HCT116 (cell line): ENCODE measurements at regions not wholly inside any gene's neighbourhood (a gene's known extent, or its start where the extent isn't known, plus 50 kb on each side); places are given as distances from the start of the nearest gene placed in this dataset.

Experiments
- ATAC-seq: fragments of 200-7000 bp; cut with Tn5 transposase; 2 replicates; pipeline ENCODE4 v1.9.1; 2020; ENCODE audit warnings: mild to moderate bottlenecking, moderate library complexity
- BruUV-seq: library from RNA; stranded (reverse); fragments of 400-500 nt; replicated peaks from 2 replicates; lab custom pipeline; 2021; lab: Mats Ljungman, UMichigan
- CTCF ChIA-PET: fragments of 300-600 bp; sonication (Branson Sonifier 250); formaldehyde crosslinking; loops from one replicate; lab custom pipeline; 2021; ENCODE audit warnings: antibody characterized with exemption; lab: Charles Lee
- POLR2A ChIA-PET: fragments of 300-600, 350-600 bp; sonication (Branson Sonifier 250); formaldehyde crosslinking; loops from one replicate; lab custom pipeline; 2021; ENCODE audit warnings: antibody characterized with exemption; lab: Charles Lee
- RAD21 ChIA-PET, 2 experiments: fragments of 300-600 bp; sonication (Branson Sonifier 250); formaldehyde crosslinking; loops; one replicate each; lab custom pipeline; 2023; ENCODE audit warnings: low total read pairs in 2 of 2; ENCODE audit not compliant: uncharacterized antibody in 2 of 2, unreplicated experiment in 2 of 2, low non-redundant PET in 1 of 2; lab: Charles Lee
- DNase-seq: peaks from one replicate; pipeline ENCODE4 v3.0.0-alpha.2; 2010; ENCODE audit warnings: low read depth, low spot score
- H2AFZ ChIP-seq: fragments of 200-600 bp; shearing (Covaris generic), sonication (generic); 2 replicates; pipeline ENCODE4 v1.6.1; 2017; ENCODE audit warnings: low read depth, mixed run types, mixed read lengths, antibody characterized with exemption, low read length; ENCODE audit not compliant: poor library complexity, severe bottlenecking
- H3K27ac ChIP-seq: 2 replicates; pipeline ENCODE4 v1.5.1; 2012; ENCODE audit warnings: low read depth, low read length
- H3K27me3 ChIP-seq: fragments of 200-600 bp; sonication (generic); 2 replicates; pipeline ENCODE4 v1.6.1; 2016; ENCODE audit warnings: mixed run types, low read length, mixed read lengths; ENCODE audit not compliant: insufficient read depth
- H3K36me3 ChIP-seq, 2 experiments: fragments of 200-500 bp in 1 of 2; fragments of 200-600 bp in 1 of 2; sonication (Bioruptor generic) in 1 of 2; sonication (generic) in 1 of 2; 2 replicates each; pipeline versions ENCODE4 v1.5.1 to v1.6.1; 2014 to 2016; ENCODE audit warnings: low read length in 2 of 2, inconsistent platforms in 1 of 2, mixed read lengths in 1 of 2, mixed run types in 1 of 2; ENCODE audit not compliant: insufficient read depth in 2 of 2, control insufficient read depth in 1 of 2
- H3K4me1 ChIP-seq, 2 experiments: fragments of 200-600 bp in 1 of 2; sonication (generic) in 1 of 2; 2 replicates each; pipeline versions ENCODE4 v1.5.1 to v1.6.1; 2012 to 2017; ENCODE audit warnings: low read length in 2 of 2, inconsistent platforms in 1 of 2, mild to moderate bottlenecking in 1 of 2, mixed read lengths in 1 of 2, mixed run types in 1 of 2, moderate library complexity in 1 of 2; ENCODE audit not compliant: insufficient read depth in 2 of 2, control insufficient read depth in 1 of 2
- H3K4me2 ChIP-seq: fragments of 200-600 bp; sonication (generic); 2 replicates; pipeline ENCODE4 v1.6.1; 2017; ENCODE audit warnings: mixed run types, low read length, mixed read lengths
- H3K4me3 ChIP-seq, 2 experiments: fragments of 200-600 bp in 1 of 2; sonication (generic) in 1 of 2; replicated peaks in 1 of 2; 2 replicates each; pipeline ENCODE4 v1.5.1; 2011 to 2016; ENCODE audit warnings: low read length in 2 of 2, control low read depth in 1 of 2, low read depth in 1 of 2, mild to moderate bottlenecking in 1 of 2, mixed read lengths in 1 of 2, mixed run types in 1 of 2
- H3K79me2 ChIP-seq: fragments of 200-600 bp; sonication (generic); 2 replicates; pipeline ENCODE4 v1.6.1; 2017; ENCODE audit warnings: mild to moderate bottlenecking, mixed run types, low read length, moderate library complexity, mixed read lengths; ENCODE audit not compliant: insufficient read depth
- H3K9ac ChIP-seq: fragments of 200-600 bp; sonication (generic); 2 replicates; pipeline ENCODE4 v1.6.1; 2016; ENCODE audit warnings: low read length, mixed read lengths
- H3K9me2 ChIP-seq: fragments of 200-600 bp; sonication (generic), shearing (Covaris generic); 2 replicates; pipeline ENCODE4 v1.6.1; 2017; ENCODE audit warnings: mixed run types, mild to moderate bottlenecking, moderate library complexity; ENCODE audit not compliant: insufficient read depth
- H3K9me3 ChIP-seq, 2 experiments: fragments of 200-500 bp in 1 of 2; fragments of 200-600 bp in 1 of 2; sonication (Bioruptor generic) in 1 of 2; sonication (generic) in 1 of 2; 2 replicates each; pipeline ENCODE4 v1.6.1; 2014 to 2017; ENCODE audit warnings: low read length in 2 of 2, mixed read lengths in 2 of 2, inconsistent platforms in 1 of 2, low read depth in 1 of 2, mild to moderate bottlenecking in 1 of 2, mixed run types in 1 of 2, moderate library complexity in 1 of 2; ENCODE audit not compliant: control insufficient read depth in 1 of 2, insufficient read depth in 1 of 2
- H4K20me1 ChIP-seq: fragments of 200-600 bp; sonication (generic), shearing (Covaris generic); 2 replicates; pipeline ENCODE4 v1.6.1; 2017; ENCODE audit warnings: mixed run types, mild to moderate bottlenecking, moderate library complexity; ENCODE audit not compliant: insufficient read depth
- CEBPB ChIP-seq: IDR thresholded peaks from 2 replicates; pipeline ENCODE4 v1.6.1; 2012; ENCODE audit warnings: low read depth
- CTCF ChIP-seq, 3 experiments: fragments of 200-600 bp in 1 of 3; sonication (generic) in 1 of 3; IDR thresholded peaks in 2 of 3; conservative IDR thresholded peaks in 1 of 3; 2 replicates each; pipeline ENCODE4 v1.5.1; 2012 to 2017; ENCODE audit warnings: low read depth in 2 of 3, low read length in 2 of 3, antibody characterized with exemption in 1 of 3, borderline replicate concordance in 1 of 3, control low read depth in 1 of 3, mild to moderate bottlenecking in 1 of 3, mixed read lengths in 1 of 3, mixed run types in 1 of 3, moderate library complexity in 1 of 3; ENCODE audit not compliant: insufficient read depth in 1 of 3
- EGR1 ChIP-seq: IDR thresholded peaks from 2 replicates; pipeline ENCODE4 v1.6.1; 2012; ENCODE audit warnings: low read depth
- ELF1 ChIP-seq: IDR thresholded peaks from 2 replicates; pipeline ENCODE4 v1.6.1; 2012; ENCODE audit warnings: low read depth, borderline replicate concordance
- EZH2 ChIP-seq: fragments of 200-600 bp; sonication (generic); IDR thresholded peaks from 2 replicates; pipeline ENCODE4 v1.6.1; 2017; ENCODE audit warnings: antibody characterized with exemption, mixed run types
- EZH2phosphoT487 ChIP-seq: fragments of 200-600 bp; IDR thresholded peaks from 2 replicates; pipeline ENCODE4 v1.6.1; 2018; ENCODE audit warnings: antibody characterized with exemption, borderline replicate concordance
- FOSL1 ChIP-seq: IDR thresholded peaks from 2 replicates; pipeline ENCODE4 v1.6.1; 2012; ENCODE audit warnings: low read depth
- JUND ChIP-seq: IDR thresholded peaks from 2 replicates; pipeline ENCODE4 v1.6.1; 2012
- POLR2A ChIP-seq: IDR thresholded peaks from 2 replicates; pipeline ENCODE4 v1.7.0; 2011; ENCODE audit warnings: borderline replicate concordance; ENCODE audit not compliant: insufficient read depth, insufficient read length; ENCODE audit errors: extremely low read depth
- RAD21 ChIP-seq: IDR thresholded peaks from 2 replicates; pipeline ENCODE4 v1.6.1; 2012; ENCODE audit warnings: low read depth, mild to moderate bottlenecking
- SIN3A ChIP-seq: IDR thresholded peaks from 2 replicates; pipeline ENCODE4 v1.6.1; 2012; ENCODE audit warnings: low read depth
- SRF ChIP-seq: IDR thresholded peaks from 2 replicates; pipeline ENCODE4 v1.6.1; 2012; ENCODE audit warnings: low read depth
- ZNF274 ChIP-seq: fragments of 200-500 bp; sonication (Bioruptor generic); IDR thresholded peaks from 2 replicates; pipeline ENCODE4 v1.6.1; 2014; ENCODE audit warnings: mild to moderate bottlenecking, low read depth, low read length, inconsistent platforms
- intact Hi-C: fragments of 100-400 bp; cut with micrococcal nuclease; formaldehyde crosslinking; loops from 2 replicates; pipeline ENCODE4 v1.10.0; 2022
- TF ChIP-seq, protein P1 (sequence below): IDR thresholded peaks from 2 replicates; pipeline ENCODE4 v1.6.1; 2012
- TF ChIP-seq, protein P2 (sequence below): IDR thresholded peaks from 2 replicates; pipeline ENCODE4 v1.6.1; 2011; ENCODE audit warnings: mild to moderate bottlenecking, low read length, moderate library complexity; ENCODE audit not compliant: insufficient replicate concordance; ENCODE audit errors: extremely low read depth

- TF ChIP-seq SRF, result no peak
- TF ChIP-seq CTCF (IDR thresholded peaks at IDR 0.05 in 2 of 3, conservative IDR thresholded peaks at IDR 0.05 in 1 of 3; ENCODE audit: borderline replicate concordance in 1 of 3, insufficient read depth in 1 of 3, low read depth in 2 of 3, low read length in 2 of 3), result no peak
- no peak for TF ChIP-seq POLR2A
- TF ChIP-seq ELF1, result no peak
- TF ChIP-seq EZH2, result no peak
- no peak for TF ChIP-seq SIN3A
- no peak for TF ChIP-seq ZNF274
- TF ChIP-seq, protein P1, sequence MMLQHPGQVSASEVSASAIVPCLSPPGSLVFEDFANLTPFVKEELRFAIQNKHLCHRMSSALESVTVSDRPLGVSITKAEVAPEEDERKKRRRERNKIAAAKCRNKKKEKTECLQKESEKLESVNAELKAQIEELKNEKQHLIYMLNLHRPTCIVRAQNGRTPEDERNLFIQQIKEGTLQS, result no peak
- TF ChIP-seq RAD21, result no peak
- TF ChIP-seq FOSL1, result no peak
- no peak for TF ChIP-seq JUND
- TF ChIP-seq EGR1, result no peak
- TF ChIP-seq, protein P2, sequence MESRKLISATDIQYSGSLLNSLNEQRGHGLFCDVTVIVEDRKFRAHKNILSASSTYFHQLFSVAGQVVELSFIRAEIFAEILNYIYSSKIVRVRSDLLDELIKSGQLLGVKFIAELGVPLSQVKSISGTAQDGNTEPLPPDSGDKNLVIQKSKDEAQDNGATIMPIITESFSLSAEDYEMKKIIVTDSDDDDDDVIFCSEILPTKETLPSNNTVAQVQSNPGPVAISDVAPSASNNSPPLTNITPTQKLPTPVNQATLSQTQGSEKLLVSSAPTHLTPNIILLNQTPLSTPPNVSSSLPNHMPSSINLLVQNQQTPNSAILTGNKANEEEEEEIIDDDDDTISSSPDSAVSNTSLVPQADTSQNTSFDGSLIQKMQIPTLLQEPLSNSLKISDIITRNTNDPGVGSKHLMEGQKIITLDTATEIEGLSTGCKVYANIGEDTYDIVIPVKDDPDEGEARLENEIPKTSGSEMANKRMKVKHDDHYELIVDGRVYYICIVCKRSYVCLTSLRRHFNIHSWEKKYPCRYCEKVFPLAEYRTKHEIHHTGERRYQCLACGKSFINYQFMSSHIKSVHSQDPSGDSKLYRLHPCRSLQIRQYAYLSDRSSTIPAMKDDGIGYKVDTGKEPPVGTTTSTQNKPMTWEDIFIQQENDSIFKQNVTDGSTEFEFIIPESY, result no peak
- no peak for TF ChIP-seq CEBPB
- TF ChIP-seq EZH2phosphoT487, result no peak
- RAD21 ChIA-PET, result no interaction called here
- no peaks in the 10 kb centered on the region for H3K79me2 ChIP-seq
- no peaks in the 10 kb centered on the region for H3K9me2 ChIP-seq
- no peaks in the 10 kb centered on the region for H3K9me3 ChIP-seq
- H3K4me2 ChIP-seq, result no peak overlapping the region
- DNase-seq, result no peak
- H3K4me1 ChIP-seq, result peaks cover 14 to 22% of the 10 kb centered on the region in 2 experiments
- no peaks in the 10 kb centered on the region for H3K27me3 ChIP-seq
- no peak for ATAC-seq
- CTCF ChIA-PET, result no interaction called here
- no peaks in the 10 kb centered on the region for H3K36me3 ChIP-seq
- POLR2A ChIA-PET, result no interaction called here
- no peak overlapping the region for H3K4me3 ChIP-seq
- intact Hi-C loops, result no loop called here
- no peak overlapping the region for H3K9ac ChIP-seq
- no peak overlapping the region for H3K27ac ChIP-seq
- BruUV-seq, result no TSS peak
- H2AFZ ChIP-seq, result no peak overlapping the region
- no peaks in the 10 kb centered on the region for H4K20me1 ChIP-seq
Observed at GRCh38 chr15:38897551-38897950, 332.9 kb upstream of the RASGRP1 start.
